Keratinocyte (primary cell): ENCODE measurements at regions not wholly inside any gene's neighbourhood (a gene's known extent, or its start where the extent isn't known, plus 50 kb on each side); places are given as distances from the start of the nearest gene placed in this dataset.

ENCODE experiments used
- CTCF ChIP-seq, 3 experiments: IDR thresholded peaks in 1 of 3; conservative IDR thresholded peaks in 1 of 3; optimal IDR thresholded peaks in 1 of 3; 2 replicates in 2 of 3; 3 replicates in 1 of 3; pipeline versions ENCODE3 to v1.5.1; 2011; ENCODE audit warnings: low read length in 3 of 3, mild to moderate bottlenecking in 3 of 3, moderate library complexity in 2 of 3, control low read depth in 1 of 3, inconsistent platforms in 1 of 3; ENCODE audit not compliant: insufficient read depth in 2 of 3; ENCODE audit errors: extremely low read depth in 1 of 3
- EZH2 ChIP-seq: IDR thresholded peaks from one replicate; pipeline ENCODE4 v1.6.1; 2012; ENCODE audit warnings: inconsistent platforms, mild to moderate bottlenecking, low read length, moderate library complexity

- TF ChIP-seq CTCF (optimal IDR thresholded peaks at IDR 0.05 in 1 of 3, IDR thresholded peaks at IDR 0.05 in 1 of 3, conservative IDR thresholded peaks at IDR 0.05 in 1 of 3; ENCODE audit: extremely low read depth in 1 of 3, insufficient read depth in 2 of 3, low read length in 3 of 3) (no peak), EZH2 (no peak)
Observed at GRCh38 chr7:52720856-52721255, 314.6 kb upstream of the POM121L12 start.
